ENCODE measurements at regions not wholly inside any gene's neighbourhood (a gene's known extent, or its start where the extent isn't known, plus 50 kb on each side); places are given as distances from the start of the nearest gene placed in this dataset.

- POLR2A ChIA-PET = interaction anchor here (0.8 kb wide), 1 partner anchor 345 kb away, joined by 4 read pairs; the partner anchor contains the start of gene AMD1
- no peak for DNase-seq (ENCODE audit: extremely low spot score)
- CTCF ChIA-PET = interaction anchor here (0.6 to 7.3 kb wide), 9 partner anchors 9 to 1099 kb away, joined by 3 to 37 read pairs (median 3); no protein-coding TSS in a partner anchor
- TF ChIP-seq, protein P1, sequence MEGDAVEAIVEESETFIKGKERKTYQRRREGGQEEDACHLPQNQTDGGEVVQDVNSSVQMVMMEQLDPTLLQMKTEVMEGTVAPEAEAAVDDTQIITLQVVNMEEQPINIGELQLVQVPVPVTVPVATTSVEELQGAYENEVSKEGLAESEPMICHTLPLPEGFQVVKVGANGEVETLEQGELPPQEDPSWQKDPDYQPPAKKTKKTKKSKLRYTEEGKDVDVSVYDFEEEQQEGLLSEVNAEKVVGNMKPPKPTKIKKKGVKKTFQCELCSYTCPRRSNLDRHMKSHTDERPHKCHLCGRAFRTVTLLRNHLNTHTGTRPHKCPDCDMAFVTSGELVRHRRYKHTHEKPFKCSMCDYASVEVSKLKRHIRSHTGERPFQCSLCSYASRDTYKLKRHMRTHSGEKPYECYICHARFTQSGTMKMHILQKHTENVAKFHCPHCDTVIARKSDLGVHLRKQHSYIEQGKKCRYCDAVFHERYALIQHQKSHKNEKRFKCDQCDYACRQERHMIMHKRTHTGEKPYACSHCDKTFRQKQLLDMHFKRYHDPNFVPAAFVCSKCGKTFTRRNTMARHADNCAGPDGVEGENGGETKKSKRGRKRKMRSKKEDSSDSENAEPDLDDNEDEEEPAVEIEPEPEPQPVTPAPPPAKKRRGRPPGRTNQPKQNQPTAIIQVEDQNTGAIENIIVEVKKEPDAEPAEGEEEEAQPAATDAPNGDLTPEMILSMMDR (IDR thresholded peaks at IDR 0.05; ENCODE audit: control extremely low read depth, extremely low read depth, low read depth, missing control alignments) = no peak
Observed at GRCh38 chr6:110529907-110530306, 53.5 kb upstream of the SLC22A16 start.

GRCh38 chr6:110529355-110529754 lies 52.9 kb upstream of the SLC22A16 start:
- no peak for DNase-seq (ENCODE audit: extremely low spot score)
- POLR2A ChIA-PET = interaction anchor here (0.8 kb wide), 1 partner anchor 345 kb away, joined by 4 read pairs; the partner anchor contains the start of gene AMD1
- TF ChIP-seq, protein P1 (IDR thresholded peaks at IDR 0.05; ENCODE audit: control extremely low read depth, extremely low read depth, low read depth, missing control alignments) = no peak
- CTCF ChIA-PET = interaction anchor here (0.6 to 7.3 kb wide), 10 partner anchors 9 to 1100 kb away, joined by 3 to 37 read pairs (median 4); no protein-coding TSS in a partner anchor

- DNase-seq (ENCODE audit: extremely low spot score) = no peak
- ChIA-PET POLR2A (no interaction called here), CTCF (interaction anchor here (0.6 to 7.3 kb wide), 22 partner anchors 9 to 1167 kb away, joined by 3 to 37 read pairs (median 3); partner anchors contain the start of gene GTF3C6)
- TF ChIP-seq, protein P1 (IDR thresholded peaks at IDR 0.05; ENCODE audit: control extremely low read depth, extremely low read depth, low read depth, missing control alignments) = no peak
Observed at GRCh38 chr6:110528930-110529325, 52.5 kb upstream of the SLC22A16 start.

DNA sequence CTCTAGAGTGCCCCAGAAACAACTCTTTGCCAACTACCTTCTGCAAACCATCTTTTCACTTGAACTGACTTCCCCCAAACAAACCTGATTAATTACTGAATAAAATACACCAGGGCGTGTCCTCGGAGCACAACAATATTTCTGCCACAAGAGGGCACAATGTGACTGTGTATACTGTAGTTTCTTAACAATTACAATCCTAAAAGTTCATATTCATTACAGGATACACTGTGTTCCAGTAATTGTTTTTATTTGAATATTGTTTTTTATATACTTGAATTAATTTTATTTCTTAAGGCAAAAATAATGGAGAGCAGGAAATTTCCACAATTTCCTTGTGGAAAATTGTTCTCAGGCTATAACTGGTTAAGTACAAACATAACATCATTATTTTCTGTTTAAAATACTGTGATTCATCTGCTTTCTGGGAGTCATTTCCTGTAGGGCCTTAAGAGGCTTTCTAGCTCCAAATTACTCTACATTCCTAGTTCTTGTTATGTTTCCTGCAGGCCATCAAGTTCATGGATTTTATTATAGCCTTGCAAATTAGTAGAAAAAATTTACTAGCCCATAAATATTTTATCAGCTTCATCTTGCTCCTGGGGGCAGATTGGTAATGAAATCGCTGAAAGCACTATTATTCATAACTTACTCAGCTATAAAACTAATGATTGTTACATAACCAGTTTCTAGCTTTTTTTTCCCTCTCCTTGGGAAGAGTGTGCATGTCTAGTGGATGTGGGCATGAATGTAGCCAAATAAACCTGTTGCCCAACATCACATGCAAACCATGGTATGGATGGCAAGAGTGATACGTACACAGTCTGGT lies 51.9 kb upstream of the SLC22A16 start:
- CTCF ChIA-PET = interaction anchor here (0.5 to 7.3 kb wide), 38 partner anchors 9 to 1168 kb away, joined by 3 to 37 read pairs (median 4); partner anchors contain the start of genes AMD1 and GTF3C6
- DNase-seq (ENCODE audit: extremely low spot score) = peak; percentile 62
- TF ChIP-seq, protein P1 (IDR thresholded peaks at IDR 0.05; ENCODE audit: control extremely low read depth, extremely low read depth, low read depth, missing control alignments) = peak; percentile 75
- POLR2A ChIA-PET = no interaction called here

DNA sequence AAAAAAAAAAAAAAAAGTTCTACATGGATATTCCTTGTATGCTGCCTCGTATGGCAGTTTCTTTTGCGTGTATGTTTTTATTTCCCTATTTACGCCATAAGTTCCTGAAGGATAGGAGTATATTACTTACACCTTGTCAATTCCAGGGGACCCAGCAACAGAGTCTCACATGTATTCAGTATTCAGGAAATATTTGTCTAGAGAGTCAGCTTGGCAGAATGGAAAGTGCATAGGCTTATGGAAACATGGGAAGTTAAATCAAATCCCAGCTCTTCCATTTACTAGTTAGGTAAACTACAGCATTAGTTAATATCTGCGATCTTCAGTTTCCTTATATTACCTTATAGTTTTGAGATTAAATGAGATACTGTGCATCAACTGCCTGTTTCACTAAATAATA lies 51.1 kb upstream of the SLC22A16 start:
- no peak for DNase-seq (ENCODE audit: extremely low spot score)
- TF ChIP-seq, protein P1 (IDR thresholded peaks at IDR 0.05; ENCODE audit: control extremely low read depth, extremely low read depth, low read depth, missing control alignments) = no peak
- POLR2A ChIA-PET = no interaction called here
- CTCF ChIA-PET = interaction anchor here (0.6 to 7.3 kb wide), 31 partner anchors 9 to 1168 kb away, joined by 3 to 37 read pairs (median 4); partner anchors contain the start of gene AMD1

DNA sequence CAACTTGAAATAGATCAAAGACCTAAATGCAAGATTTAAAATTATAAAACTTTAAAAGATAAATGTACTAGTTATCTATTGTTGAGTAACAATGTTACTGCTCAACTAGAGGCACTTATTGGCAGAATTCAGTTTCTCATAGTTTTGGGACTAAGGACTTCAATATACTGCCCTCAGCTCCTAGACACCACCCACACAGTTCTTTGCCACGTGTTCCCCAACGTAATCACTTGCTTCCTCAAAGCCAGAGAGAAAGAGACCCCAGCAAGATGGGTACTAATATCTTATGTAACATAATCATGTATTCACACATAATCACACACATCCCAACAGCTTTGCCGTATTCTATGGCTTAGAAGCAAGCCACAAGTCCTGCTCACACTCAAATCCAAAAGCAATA lies 50.3 kb upstream of the SLC22A16 start:
- ChIA-PET CTCF (interaction anchor here (1.1 to 7.3 kb wide), 13 partner anchors 11 to 1637 kb away, joined by 3 to 37 read pairs (median 5); partner anchors contain the start of gene AMD1), POLR2A (interaction anchor here (0.8 kb wide), 1 partner anchor 349 kb away, joined by 3 read pairs; no protein-coding TSS in a partner anchor)
- DNase-seq (ENCODE audit: extremely low spot score) = no peak
- TF ChIP-seq, protein P1 (IDR thresholded peaks at IDR 0.05; ENCODE audit: control extremely low read depth, extremely low read depth, low read depth, missing control alignments) = no peak

Data from GM10248 (cell line).